IMR-90 (cell line): ENCODE measurements at regions not wholly inside any gene's neighbourhood (a gene's known extent, or its start where the extent isn't known, plus 50 kb on each side); places are given as distances from the start of the nearest gene placed in this dataset.
A peak's percentile ranks its signal among the peaks of the same experiment; 100 is the strongest.

Experiments
- ATAC-seq: fragments of 200-7000 bp; cut with Tn5 transposase; 2 replicates; pipeline ENCODE4 v1.9.1; 2020; ENCODE audit warnings: low read depth, mild to moderate bottlenecking, moderate library complexity
- BruUV-seq: library from RNA; stranded (reverse); fragments of 400-500 nt; replicated peaks from 2 replicates; lab custom pipeline; 2021; lab: Mats Ljungman, UMichigan
- CTCF ChIA-PET: fragments of 300-600 bp; formaldehyde crosslinking; extraction: SDS; loops from one replicate; lab custom pipeline; 2021; ENCODE audit warnings: antibody characterized with exemption; lab: Yijun Ruan, JAX
- POLR2A ChIA-PET: fragments of 300-600 bp; sonication (Branson Sonifier 250); formaldehyde crosslinking; loops from one replicate; lab custom pipeline; 2022; ENCODE audit warnings: antibody characterized with exemption; ENCODE audit not compliant: unreplicated experiment; lab: Charles Lee
- DNase-seq: peaks from one replicate; pipeline ENCODE4 v3.0.0; 2013
- H2AFZ ChIP-seq: replicated peaks from 2 replicates; pipeline ENCODE3; 2013; ENCODE audit warnings: low read length, mild to moderate bottlenecking; ENCODE audit not compliant: poor library complexity
- H2AK5ac ChIP-seq: 2 replicates; pipeline ENCODE4 v1.6.1; 2013; ENCODE audit warnings: low read depth, low read length, inconsistent platforms
- H2AK9ac ChIP-seq: replicated peaks from 2 replicates; pipeline ENCODE3; 2013; ENCODE audit warnings: mild to moderate bottlenecking, low read depth, low read length, moderate library complexity; ENCODE audit not compliant: poor library complexity
- H2BK120ac ChIP-seq: 2 replicates; pipeline ENCODE4 v1.6.1; 2013; ENCODE audit warnings: low read depth, low read length, inconsistent platforms
- H2BK15ac ChIP-seq: 3 replicates; pipeline ENCODE4 v1.6.1; 2013; ENCODE audit warnings: low read depth, low read length, inconsistent platforms
- H2BK20ac ChIP-seq: 2 replicates; pipeline ENCODE4 v1.6.1; 2013; ENCODE audit warnings: low read depth, mild to moderate bottlenecking, inconsistent platforms, low read length, moderate library complexity
- H2BK5ac ChIP-seq: 2 replicates; pipeline ENCODE4 v1.6.1; 2013; ENCODE audit warnings: mild to moderate bottlenecking, low read depth, low read length, inconsistent platforms; ENCODE audit not compliant: poor library complexity, severe bottlenecking
- H3K14ac ChIP-seq: replicated peaks from 2 replicates; pipeline ENCODE4 v1.6.1; 2013; ENCODE audit warnings: low read depth, low read length, inconsistent platforms
- H3K18ac ChIP-seq: 2 replicates; pipeline ENCODE4 v1.6.1; 2013; ENCODE audit warnings: low read depth, low read length, control low read depth
- H3K23ac ChIP-seq: 2 replicates; pipeline ENCODE4 v1.6.1; 2013; ENCODE audit warnings: low read depth, low read length, inconsistent platforms
- H3K27ac ChIP-seq: 2 replicates; pipeline ENCODE4 v1.5.1; 2013; ENCODE audit warnings: mild to moderate bottlenecking, control low read depth, low read length; ENCODE audit not compliant: insufficient read depth
- H3K27me3 ChIP-seq: 2 replicates; pipeline ENCODE4 v1.6.1; 2013; ENCODE audit warnings: low read length; ENCODE audit not compliant: control insufficient read depth, insufficient read depth
- H3K36me3 ChIP-seq: 2 replicates; pipeline ENCODE4 v1.6.1; 2013; ENCODE audit warnings: low read length, mixed read lengths; ENCODE audit not compliant: control insufficient read depth, insufficient read depth
- H3K4ac ChIP-seq: 2 replicates; pipeline ENCODE4 v1.6.1; 2013; ENCODE audit warnings: low read depth, low read length, inconsistent platforms
- H3K4me1 ChIP-seq: 2 replicates; pipeline ENCODE4 v1.6.1; 2013; ENCODE audit warnings: low read length, mixed read lengths; ENCODE audit not compliant: control insufficient read depth, insufficient read depth
- H3K4me2 ChIP-seq: 2 replicates; pipeline ENCODE4 v1.6.1; 2013; ENCODE audit warnings: low read depth, mild to moderate bottlenecking, control low read depth, low read length, moderate library complexity
- H3K4me3 ChIP-seq: 2 replicates; pipeline ENCODE4 v1.5.1; 2013; ENCODE audit warnings: low read depth, mild to moderate bottlenecking, control low read depth, low read length, moderate library complexity; ENCODE audit not compliant: insufficient read depth
- H3K56ac ChIP-seq: 2 replicates; pipeline ENCODE4 v1.6.1; 2013; ENCODE audit warnings: low read length, inconsistent platforms; ENCODE audit not compliant: insufficient read depth; ENCODE audit errors: extremely low read depth
- H3K79me1 ChIP-seq, 2 experiments: 2 replicates each; pipeline ENCODE4 v1.6.1; 2013; ENCODE audit warnings: low read length in 2 of 2, inconsistent platforms in 1 of 2, low read depth in 1 of 2
- H3K9ac ChIP-seq: 2 replicates; pipeline ENCODE4 v1.6.1; 2013; ENCODE audit warnings: low read depth, low read length, control low read depth
- H3K9me1 ChIP-seq: 2 replicates; pipeline ENCODE4 v1.6.1; 2013; ENCODE audit warnings: low read length, inconsistent platforms; ENCODE audit not compliant: insufficient read depth
- H3K9me3 ChIP-seq: 2 replicates; pipeline ENCODE4 v1.6.1; 2013; ENCODE audit warnings: low read length; ENCODE audit not compliant: control insufficient read depth, insufficient read depth
- H4K20me1 ChIP-seq: 2 replicates; pipeline ENCODE4 v1.6.1; 2013; ENCODE audit warnings: low read length, inconsistent platforms; ENCODE audit not compliant: insufficient read depth
- H4K5ac ChIP-seq: 2 replicates; pipeline ENCODE4 v1.6.1; 2013; ENCODE audit warnings: mild to moderate bottlenecking, low read depth, low read length, control low read depth
- H4K8ac ChIP-seq, 2 experiments: 2 replicates each; pipeline ENCODE4 v1.6.1; 2013; ENCODE audit warnings: low read depth in 2 of 2, low read length in 2 of 2, control low read depth in 1 of 2, inconsistent platforms in 1 of 2
- H4K91ac ChIP-seq: 2 replicates; pipeline ENCODE4 v1.6.1; 2013; ENCODE audit warnings: low read depth, low read length, inconsistent platforms; ENCODE audit not compliant: insufficient read depth
- CEBPB ChIP-seq: IDR thresholded peaks from 2 replicates; pipeline ENCODE4 v1.6.1; 2012; ENCODE audit warnings: low read depth, low read length, improper control_type of control experiment
- POLR2A ChIP-seq: IDR thresholded peaks from 2 replicates; pipeline ENCODE4 v1.6.1; 2012; ENCODE audit warnings: mild to moderate bottlenecking, low read depth, low read length
- RFX5 ChIP-seq: IDR thresholded peaks from 2 replicates; pipeline ENCODE4 v1.8.0; 2012; ENCODE audit warnings: low read depth, mild to moderate bottlenecking, low read length, moderate library complexity
- SMC3 ChIP-seq: fragments of 150-350 bp; IDR thresholded peaks from 2 replicates; pipeline ENCODE4 v1.6.1; 2016; ENCODE audit warnings: low read depth, mild to moderate bottlenecking, antibody characterized with exemption, low read length, moderate library complexity
- USF2 ChIP-seq: fragments of 150-350 bp; IDR thresholded peaks from 2 replicates; pipeline ENCODE4 v1.6.1; 2017; ENCODE audit warnings: mild to moderate bottlenecking, antibody characterized with exemption, low read length, low read depth
- WGBS, 2 experiments: methylation state at CpG; one replicate each; pipeline versions ENCODE4 v1.1.5 to v1.1.7; 2013; ENCODE audit warnings: missing lambda C conversion rate in 2 of 2; ENCODE audit not compliant: insufficient read length in 1 of 2; ENCODE audit errors: extremely low coverage in 2 of 2; 5-methylcytosine and 5-hydroxymethylcytosine counted together
- dilution Hi-C: fragments of 300-500 bp; cut with HindIII; formaldehyde crosslinking; loops from one replicate; pipeline ENCODE4 v1.14.3; 2018; ENCODE audit warnings: low sequenced_read_pairs; ENCODE audit not compliant: unreplicated experiment
- in situ Hi-C: fragments of 300-500 bp; cut with MboI; formaldehyde crosslinking; loops from 3 replicates; pipeline ENCODE4 v1.14.3; 2019; ENCODE audit warnings: low sequenced_read_pairs, inconsistent platforms, mixed read lengths
- intact Hi-C: fragments of 100-400 bp; cut with micrococcal nuclease; formaldehyde crosslinking; loops from 2 replicates; pipeline ENCODE4 v1.10.0; 2022

DNA sequence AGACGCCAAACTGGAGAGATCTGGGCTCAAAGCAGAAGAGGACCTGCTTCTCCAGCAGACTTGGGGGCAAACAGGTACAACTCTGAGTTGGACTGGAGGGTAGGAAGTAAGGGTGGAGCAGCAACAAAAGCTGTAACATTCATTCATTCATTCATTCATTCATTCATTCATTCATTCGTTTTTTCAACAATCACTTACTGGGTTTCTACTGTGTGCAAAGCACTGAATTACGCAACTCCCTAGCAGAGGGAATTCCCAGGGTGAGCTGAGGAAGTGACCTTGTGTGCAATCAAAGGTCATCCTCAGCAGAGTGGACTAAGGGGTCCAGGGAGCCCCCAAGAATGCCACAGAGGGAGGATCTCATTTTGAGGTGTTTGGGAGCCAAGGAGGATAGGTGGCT lies 231.1 kb upstream of the SDK2 start:
- Histone ChIP-seq H3K4me3 (no peak overlapping the region), H3K4me2 (no peak overlapping the region), H2BK15ac (no peak overlapping the region), H3K56ac (no peak overlapping the region), H3K18ac (no peak overlapping the region), H3K27me3 (no peaks in the 10 kb centered on the region), H3K4me1 (no peaks in the 10 kb centered on the region), H3K14ac (no peak overlapping the region), H4K20me1 (no peaks in the 10 kb centered on the region), H3K23ac (no peak overlapping the region), H3K36me3 (no peaks in the 10 kb centered on the region), H3K9me3 (peaks cover 53% of the 10 kb centered on the region), H3K79me1 (no peaks in the 10 kb centered on the region), H4K8ac (no peak overlapping the region), H4K5ac (no peak overlapping the region), H3K9me1 (no peaks in the 10 kb centered on the region), H2BK5ac (no peak overlapping the region), H2BK20ac (no peak overlapping the region), H3K4ac (no peak overlapping the region), H2AK9ac (no peak overlapping the region), H3K9ac (no peak overlapping the region), H4K91ac (no peak overlapping the region), H2AK5ac (no peak overlapping the region), H2BK120ac (no peak overlapping the region), H2AFZ (no peak overlapping the region), H3K27ac (no peak overlapping the region)
- no TSS peak for BruUV-seq
- intact Hi-C loops: no loop called here
- in situ Hi-C loops: loop anchor here (25.0 kb wide), 1 partner anchor 212 kb away; no protein-coding TSS in a partner anchor
- DNase-seq (no peak), ATAC-seq (no peak)
- ChIA-PET CTCF (no interaction called here), POLR2A (no interaction called here)
- no CpG with 5 or more reads among the region's 3 CpGs for WGBS, 2 experiments
- dilution Hi-C loops: no loop called here
- no peak for TF ChIP-seq POLR2A
- no peak for TF ChIP-seq USF2
- TF ChIP-seq RFX5: no peak
- TF ChIP-seq CEBPB: peak; percentile 45
- no peak for TF ChIP-seq SMC3
